HFFc6 (cell line): ENCODE measurements at regions not wholly inside any gene's neighbourhood (a gene's known extent, or its start where the extent isn't known, plus 50 kb on each side); places are given as distances from the start of the nearest gene placed in this dataset.

Experiments used
- DNase-seq: peaks from one replicate; pipeline ENCODE4 v3.0.0-alpha.2; 2018
- H3K27ac Mint-ChIP-seq: 2 replicates; pipeline ENCODE4 v1.8.0; 2020; ENCODE audit warnings: mild to moderate bottlenecking, mixed read lengths
- H3K27me3 Mint-ChIP-seq: 2 replicates; pipeline ENCODE4 v1.8.0; 2021; ENCODE audit warnings: mild to moderate bottlenecking, moderate library complexity, mixed read lengths; ENCODE audit not compliant: insufficient read depth
- H3K36me3 Mint-ChIP-seq: 2 replicates; pipeline ENCODE4 v1.8.0; 2021; ENCODE audit warnings: low read depth, mixed read lengths
- H3K4me1 Mint-ChIP-seq: 2 replicates; pipeline ENCODE4 v1.8.0; 2020; ENCODE audit warnings: low read depth, mixed read lengths
- H3K4me3 Mint-ChIP-seq: 2 replicates; pipeline ENCODE4 v1.8.0; 2020; ENCODE audit warnings: mild to moderate bottlenecking, moderate library complexity, mixed read lengths
- H3K9me3 Mint-ChIP-seq: 2 replicates; pipeline ENCODE4 v1.8.0; 2020; ENCODE audit warnings: mild to moderate bottlenecking, mixed read lengths
- TF ChIP-seq, protein P1 (sequence below): fragments of 200-600 bp; sonication (generic); IDR thresholded peaks from 2 replicates; pipeline ENCODE4 v1.5.0; 2021; ENCODE audit warnings: antibody characterized with exemption, mild to moderate bottlenecking

DNA sequence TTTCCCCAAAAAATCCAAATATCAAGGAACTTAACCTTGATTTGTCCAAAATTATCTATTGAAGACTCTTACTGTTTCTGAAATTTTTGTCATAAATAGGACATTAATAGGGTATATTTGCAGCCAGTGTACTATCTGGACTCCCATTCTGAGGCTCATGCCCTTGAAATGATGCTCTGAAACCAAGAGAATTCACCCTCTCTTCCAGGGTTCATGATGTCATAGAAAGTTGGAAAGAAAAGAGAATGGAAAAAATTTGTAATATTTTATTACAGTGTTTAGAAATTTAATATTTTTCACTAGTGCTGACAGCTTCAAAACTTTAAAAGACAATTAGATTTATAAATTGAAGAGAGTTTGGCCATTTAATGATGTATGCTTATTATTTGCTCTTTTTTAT lies 712.5 kb downstream of the MCTP2 start:
- Mint-ChIP-seq H3K4me3 (no peak overlapping the region), H3K27me3 (no peaks in the 10 kb centered on the region), H3K36me3 (no peaks in the 10 kb centered on the region), H3K9me3 (peaks cover 9% of the 10 kb centered on the region), H3K4me1 (no peaks in the 10 kb centered on the region), H3K27ac (no peak overlapping the region)
- TF ChIP-seq, protein P1, sequence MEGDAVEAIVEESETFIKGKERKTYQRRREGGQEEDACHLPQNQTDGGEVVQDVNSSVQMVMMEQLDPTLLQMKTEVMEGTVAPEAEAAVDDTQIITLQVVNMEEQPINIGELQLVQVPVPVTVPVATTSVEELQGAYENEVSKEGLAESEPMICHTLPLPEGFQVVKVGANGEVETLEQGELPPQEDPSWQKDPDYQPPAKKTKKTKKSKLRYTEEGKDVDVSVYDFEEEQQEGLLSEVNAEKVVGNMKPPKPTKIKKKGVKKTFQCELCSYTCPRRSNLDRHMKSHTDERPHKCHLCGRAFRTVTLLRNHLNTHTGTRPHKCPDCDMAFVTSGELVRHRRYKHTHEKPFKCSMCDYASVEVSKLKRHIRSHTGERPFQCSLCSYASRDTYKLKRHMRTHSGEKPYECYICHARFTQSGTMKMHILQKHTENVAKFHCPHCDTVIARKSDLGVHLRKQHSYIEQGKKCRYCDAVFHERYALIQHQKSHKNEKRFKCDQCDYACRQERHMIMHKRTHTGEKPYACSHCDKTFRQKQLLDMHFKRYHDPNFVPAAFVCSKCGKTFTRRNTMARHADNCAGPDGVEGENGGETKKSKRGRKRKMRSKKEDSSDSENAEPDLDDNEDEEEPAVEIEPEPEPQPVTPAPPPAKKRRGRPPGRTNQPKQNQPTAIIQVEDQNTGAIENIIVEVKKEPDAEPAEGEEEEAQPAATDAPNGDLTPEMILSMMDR = no peak
- DNase-seq = no peak

DNA sequence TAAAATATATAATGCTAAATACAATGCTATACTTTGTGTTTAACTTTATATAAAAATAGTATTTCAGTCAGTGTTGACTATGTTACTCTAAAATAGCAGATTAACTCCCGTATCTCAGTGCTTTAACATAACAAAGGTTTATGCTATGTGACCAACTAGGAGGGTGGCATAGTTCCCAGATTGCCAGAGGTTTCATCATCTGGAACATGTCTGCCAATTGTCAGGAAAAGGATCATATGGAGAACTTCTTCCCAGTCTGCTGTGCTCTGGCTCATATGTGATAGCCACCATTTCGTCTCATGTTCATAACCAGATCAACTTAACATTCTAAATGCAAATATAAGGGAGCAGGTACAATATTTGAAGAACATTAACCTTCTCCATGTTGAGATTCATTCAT lies 720.2 kb downstream of the MCTP2 start:
- H3K27ac Mint-ChIP-seq = no peak overlapping the region
- H3K9me3 Mint-ChIP-seq = peaks cover 20% of the 10 kb centered on the region
- no peak for DNase-seq
- no peaks in the 10 kb centered on the region for H3K27me3 Mint-ChIP-seq
- no peak overlapping the region for H3K4me3 Mint-ChIP-seq
- TF ChIP-seq, protein P1 = no peak
- H3K36me3 Mint-ChIP-seq = no peaks in the 10 kb centered on the region
- H3K4me1 Mint-ChIP-seq = no peaks in the 10 kb centered on the region

DNA sequence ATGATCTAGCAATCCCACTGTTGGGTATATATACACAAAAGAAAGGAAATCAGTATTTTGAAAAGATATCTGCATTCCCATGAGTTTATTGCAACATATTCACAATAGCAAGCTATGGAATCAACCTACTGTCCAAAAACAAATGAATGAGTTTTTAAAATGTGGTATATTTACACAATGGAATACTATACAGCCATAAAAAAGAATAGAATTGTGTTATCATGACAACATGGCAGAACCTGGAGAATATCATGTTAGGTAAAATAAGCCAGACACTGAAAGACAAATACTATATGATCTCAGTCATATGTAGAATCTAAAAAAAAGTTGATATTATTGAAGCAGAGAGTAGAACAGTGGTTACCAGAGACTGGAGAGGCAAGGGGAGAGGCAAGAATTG lies 732.6 kb downstream of the MCTP2 start:
- Mint-ChIP-seq H3K27me3 (peaks cover 2% of the 10 kb centered on the region; the same call in 1 of the 2 replicates), H3K27ac (no peak overlapping the region), H3K36me3 (no peaks in the 10 kb centered on the region; the same call in 1 of the 2 replicates), H3K4me1 (no peaks in the 10 kb centered on the region), H3K9me3 (peaks cover 37% of the 10 kb centered on the region), H3K4me3 (no peak overlapping the region)
- TF ChIP-seq, protein P1 = no peak
- DNase-seq = no peak

DNA sequence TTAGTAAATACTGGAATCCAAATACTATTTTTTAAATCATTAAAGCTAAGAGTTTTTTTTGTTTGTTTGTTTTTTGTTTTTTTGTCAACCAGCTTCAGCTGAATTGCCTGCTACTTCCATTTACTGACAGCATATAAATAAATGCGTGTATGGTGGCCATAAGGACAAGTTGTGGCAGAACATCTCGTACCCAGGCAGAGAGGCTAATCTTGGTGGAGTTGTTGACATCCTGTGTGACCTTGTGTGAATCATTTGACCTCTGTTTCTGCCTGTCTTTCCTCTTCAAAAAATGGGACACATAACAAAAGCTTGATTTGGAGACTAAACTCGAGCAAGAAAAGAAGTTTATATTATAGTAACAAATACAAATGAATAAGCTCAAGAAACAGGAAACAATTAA lies 734.2 kb downstream of the MCTP2 start:
- TF ChIP-seq, protein P1 = no peak
- Mint-ChIP-seq H3K27me3 (peaks cover 2% of the 10 kb centered on the region; the same call in 1 of the 2 replicates), H3K4me3 (no peak overlapping the region), H3K27ac (no peak overlapping the region), H3K4me1 (no peaks in the 10 kb centered on the region), H3K36me3 (no peaks in the 10 kb centered on the region; the same call in 1 of the 2 replicates), H3K9me3 (peaks cover 27% of the 10 kb centered on the region)
- no peak for DNase-seq

DNA sequence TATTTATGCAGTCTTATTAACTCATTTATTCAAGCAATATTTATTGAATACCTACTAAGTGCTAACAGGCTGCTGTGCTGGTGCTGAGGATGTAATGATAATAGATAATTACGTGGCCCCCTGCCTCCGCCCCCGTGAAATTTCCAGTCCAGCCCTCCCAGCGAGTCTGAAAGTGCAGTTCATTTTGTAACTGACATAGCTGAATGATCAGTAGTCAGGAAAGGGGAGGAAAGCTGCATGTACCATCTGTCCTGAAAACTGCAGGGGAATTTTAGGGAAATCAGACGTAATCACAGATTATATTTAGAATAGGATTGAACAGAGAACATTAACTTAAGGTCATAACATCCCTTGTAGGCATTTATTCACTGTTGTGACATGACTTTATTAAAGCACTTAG lies 736.8 kb downstream of the MCTP2 start:
- Mint-ChIP-seq H3K27ac (no peak overlapping the region), H3K9me3 (peaks cover 18% of the 10 kb centered on the region), H3K36me3 (no peaks in the 10 kb centered on the region; the same call in 1 of the 2 replicates), H3K4me3 (no peak overlapping the region), H3K4me1 (no peaks in the 10 kb centered on the region), H3K27me3 (peaks cover 2% of the 10 kb centered on the region; the same call in 1 of the 2 replicates)
- TF ChIP-seq, protein P1 = no peak
- no peak for DNase-seq

DNA sequence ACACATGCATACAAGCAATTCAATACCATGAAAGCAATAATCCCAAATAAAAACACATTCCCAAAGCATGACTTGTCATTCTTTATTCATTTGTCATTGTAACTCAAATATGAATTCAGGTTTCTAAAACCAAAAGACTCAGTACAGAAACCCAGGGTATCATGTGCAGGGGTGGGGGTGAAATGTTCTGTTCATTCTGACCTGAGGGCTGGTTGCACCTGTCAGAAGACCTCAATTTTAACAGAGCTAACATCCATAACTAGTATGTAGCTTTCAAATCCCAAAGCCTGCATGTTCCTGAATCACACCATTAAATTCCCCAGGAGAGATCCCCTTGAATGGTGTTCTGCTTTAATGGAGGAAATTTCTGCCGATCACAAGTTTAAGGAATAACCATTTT lies 738.7 kb downstream of the MCTP2 start:
- TF ChIP-seq, protein P1 = no peak
- Mint-ChIP-seq H3K9me3 (peaks cover 10% of the 10 kb centered on the region), H3K27me3 (peaks cover 2% of the 10 kb centered on the region; the same call in 1 of the 2 replicates), H3K4me3 (no peak overlapping the region), H3K4me1 (no peaks in the 10 kb centered on the region), H3K27ac (no peak overlapping the region), H3K36me3 (no peaks in the 10 kb centered on the region; the same call in 1 of the 2 replicates)
- DNase-seq = no peak
